A549 (cell line): ENCODE measurements at regions not wholly inside any gene's neighbourhood (a gene's known extent, or its start where the extent isn't known, plus 50 kb on each side); places are given as distances from the start of the nearest gene placed in this dataset.

ENCODE experiments used
- ATAC-seq, 2 experiments: fragments of 200-7000 bp in 1 of 2; fragments of >200 bp in 1 of 2; cut with Nextera tagmentation in 1 of 2; cut with Tn5 transposase in 1 of 2; 3 replicates each; pipeline versions ENCODE4 v1.8.0 to v1.9.1; 2018 to 2020; ENCODE audit warnings: mild to moderate bottlenecking in 1 of 2, moderate library complexity in 1 of 2
- CTCF ChIA-PET: fragments of 300-600 bp; sonication (Branson Sonifier 250); formaldehyde crosslinking; extraction: SDS; loops from one replicate; lab custom pipeline; 2021; ENCODE audit warnings: antibody characterized with exemption, inconsistent platforms; lab: Yijun Ruan, JAX
- POLR2A ChIA-PET: fragments of 350-600 bp; formaldehyde crosslinking; extraction: SDS; loops from one replicate; lab custom pipeline; 2021; ENCODE audit warnings: antibody characterized with exemption, inconsistent platforms; lab: Yijun Ruan, JAX
- DNase-seq, 2 experiments: peaks; one replicate each; pipeline versions ENCODE4 v3.0.0 to v3.0.0-alpha.2; 2011 to 2016; ENCODE audit warnings: low read depth in 1 of 2, low spot score in 1 of 2
- FAIRE-seq: peaks from 2 replicates; lab custom pipeline; 2011; peaks lifted over from hg19 to GRCh38; lab: Jason Lieb, UNC
- H3K27ac ChIP-seq, 2 experiments: fragments of >200 bp; sonication (Bioruptor Twin); formaldehyde crosslinking; 3 replicates each; pipeline ENCODE4 v1.5.1; 2016 to 2017
- H3K4me1 ChIP-seq: fragments of >200 bp; sonication (Bioruptor Twin); formaldehyde crosslinking; 3 replicates; pipeline ENCODE4 v1.6.1; 2016
- H3K4me2 ChIP-seq: fragments of >200 bp; sonication (Bioruptor Twin); formaldehyde crosslinking; 3 replicates; pipeline ENCODE4 v1.6.1; 2016
- H3K4me3 ChIP-seq: fragments of >200 bp; sonication (Bioruptor Twin); formaldehyde crosslinking; 3 replicates; pipeline ENCODE4 v1.5.1; 2016
- H3K9me3 ChIP-seq: fragments of >200 bp; sonication (Bioruptor Twin); formaldehyde crosslinking; 3 replicates; pipeline ENCODE4 v1.6.1; 2016
- CBX8 ChIP-seq: fragments of 200-600 bp; sonication (generic); IDR thresholded peaks from 2 replicates; pipeline ENCODE4 v1.6.1; 2016
- CEBPB ChIP-seq, 2 experiments: fragments of >200 bp in 1 of 2; sonication (Bioruptor Twin) in 1 of 2; formaldehyde crosslinking in 1 of 2; IDR thresholded peaks; 2 replicates each; pipeline ENCODE4 v1.6.1; 2012 to 2016
- EHMT2 ChIP-seq: fragments of 200-600 bp; sonication (generic); IDR thresholded peaks from 2 replicates; pipeline ENCODE4 v1.6.1; 2016; ENCODE audit warnings: antibody characterized with exemption, low read depth, mild to moderate bottlenecking, moderate library complexity
- EP300 ChIP-seq, 2 experiments: fragments of >200 bp; sonication (Bioruptor Twin); formaldehyde crosslinking; IDR thresholded peaks; 2 replicates in 1 of 2; 3 replicates in 1 of 2; pipeline ENCODE4 v1.6.1; 2016 to 2017
- ESRRA ChIP-seq: fragments of 150-350 bp; IDR thresholded peaks from 2 replicates; pipeline ENCODE4 v1.6.1; 2014; ENCODE audit warnings: mild to moderate bottlenecking, low read length, borderline replicate concordance
- FOXS1 ChIP-seq: fragments of 250-450 bp; sonication (Bioruptor Pico); IDR thresholded peaks from 2 replicates; pipeline ENCODE4 v1.5.0; 2020; ENCODE audit warnings: mild to moderate bottlenecking, moderate library complexity
- GATA3 ChIP-seq: IDR thresholded peaks from 2 replicates; pipeline ENCODE4 v1.6.1; 2012; ENCODE audit warnings: borderline replicate concordance
- HDAC2 ChIP-seq: fragments of 200-600 bp; sonication (generic); IDR thresholded peaks from 2 replicates; pipeline ENCODE4 v1.6.1; 2016
- HOXB13 ChIP-seq: fragments of 250-450 bp; sonication (Bioruptor Pico); IDR thresholded peaks from 2 replicates; pipeline ENCODE4 v1.5.0; 2020; ENCODE audit warnings: low read depth, mild to moderate bottlenecking, moderate library complexity
- JUN ChIP-seq, 2 experiments: fragments of >200 bp; sonication (Bioruptor Twin); formaldehyde crosslinking; IDR thresholded peaks; 2 replicates in 1 of 2; 3 replicates in 1 of 2; pipeline ENCODE4 v1.6.1; 2016 to 2017
- KDM5A ChIP-seq: fragments of 200-600 bp; sonication (generic); IDR thresholded peaks from 2 replicates; pipeline ENCODE4 v1.6.1; 2016; ENCODE audit warnings: antibody characterized with exemption, mild to moderate bottlenecking
- MAFK ChIP-seq: fragments of 450-650 bp; IDR thresholded peaks from 2 replicates; pipeline ENCODE4 v1.6.1; 2014; ENCODE audit not compliant: partially characterized antibody
- MAZ ChIP-seq: fragments of 150-350 bp; IDR thresholded peaks from 2 replicates; pipeline ENCODE4 v1.6.1; 2014; ENCODE audit warnings: antibody characterized with exemption, low read depth, low read length, borderline replicate concordance
- NFE2L2 ChIP-seq: fragments of 150-350 bp; conservative IDR thresholded peaks from 2 replicates; pipeline ENCODE4 v1.6.1; 2014; ENCODE audit warnings: low read length
- NPAS2 ChIP-seq: fragments of 250-450 bp; sonication (Bioruptor Pico); IDR thresholded peaks from 2 replicates; pipeline ENCODE4 v1.8.0; 2022; ENCODE audit warnings: mild to moderate bottlenecking, moderate library complexity, borderline replicate concordance
- PHF8 ChIP-seq: fragments of 200-600 bp; sonication (generic); IDR thresholded peaks from 2 replicates; pipeline ENCODE4 v1.6.1; 2016; ENCODE audit warnings: low read depth, mild to moderate bottlenecking, antibody characterized with exemption, moderate library complexity, borderline replicate concordance
- POLR2A ChIP-seq: IDR thresholded peaks from 2 replicates; pipeline ENCODE4 v1.6.1; 2012; ENCODE audit warnings: mild to moderate bottlenecking, low read length
- POLR2AphosphoS2 ChIP-seq: conservative IDR thresholded peaks from 2 replicates; pipeline ENCODE4 v1.6.1; 2012; ENCODE audit warnings: low read length, improper control_type of control experiment, inconsistent platforms
- RARB ChIP-seq: fragments of 250-450 bp; sonication (Bioruptor Pico); IDR thresholded peaks from 2 replicates; pipeline ENCODE4 v1.8.0; 2021; ENCODE audit warnings: mild to moderate bottlenecking, moderate library complexity
- SMC3 ChIP-seq: fragments of >200 bp; sonication (Bioruptor Twin); formaldehyde crosslinking; IDR thresholded peaks from 3 replicates; pipeline ENCODE4 v1.6.1; 2018; ENCODE audit warnings: inconsistent platforms
- SREBF2 ChIP-seq: fragments of 450-650 bp; IDR thresholded peaks from 2 replicates; pipeline ENCODE4 v1.6.1; 2014; ENCODE audit warnings: mild to moderate bottlenecking, moderate library complexity
- ZC3H11A ChIP-seq: fragments of 450-650 bp; IDR thresholded peaks from 2 replicates; pipeline ENCODE4 v1.6.1; 2014; ENCODE audit warnings: antibody characterized with exemption, mild to moderate bottlenecking
- ZFP36 ChIP-seq: fragments of 450-650 bp; IDR thresholded peaks from 2 replicates; pipeline ENCODE4 v1.6.1; 2014; ENCODE audit warnings: borderline replicate concordance; ENCODE audit not compliant: partially characterized antibody
- ZNF302 ChIP-seq: fragments of 250-450 bp; sonication (Bioruptor Pico); IDR thresholded peaks from 2 replicates; pipeline ENCODE4 v1.9.0; 2021; ENCODE audit warnings: inconsistent platforms, mild to moderate bottlenecking, moderate library complexity
- ZSCAN20 ChIP-seq: fragments of 250-450 bp; sonication (Bioruptor Pico); IDR thresholded peaks from 2 replicates; pipeline ENCODE4 v1.8.0; 2022; ENCODE audit warnings: mild to moderate bottlenecking, moderate library complexity
- WGBS: methylation state at CpG from one replicate; pipeline ENCODE4 v1.1.6; 2017; ENCODE audit errors: missing lambda C conversion rate; 5-methylcytosine and 5-hydroxymethylcytosine counted together
- TF ChIP-seq, protein P1 (sequence below): fragments of 150-350 bp; IDR thresholded peaks from 2 replicates; pipeline ENCODE4 v1.6.1; 2014; ENCODE audit warnings: low read depth, mild to moderate bottlenecking, low read length
- TF ChIP-seq, protein P2 (sequence below): fragments of >200 bp; sonication (Bioruptor Twin); formaldehyde crosslinking; IDR thresholded peaks from 3 replicates; pipeline ENCODE4 v1.5.1; 2016
- TF ChIP-seq, protein P3 (sequence below): fragments of 200-600 bp; sonication (generic); IDR thresholded peaks from 2 replicates; pipeline ENCODE4 v1.6.1; 2016; ENCODE audit warnings: antibody characterized with exemption, mild to moderate bottlenecking, moderate library complexity
- TF ChIP-seq, protein P4 (sequence below): IDR thresholded peaks from 2 replicates; pipeline ENCODE4 v1.6.1; 2012

DNA sequence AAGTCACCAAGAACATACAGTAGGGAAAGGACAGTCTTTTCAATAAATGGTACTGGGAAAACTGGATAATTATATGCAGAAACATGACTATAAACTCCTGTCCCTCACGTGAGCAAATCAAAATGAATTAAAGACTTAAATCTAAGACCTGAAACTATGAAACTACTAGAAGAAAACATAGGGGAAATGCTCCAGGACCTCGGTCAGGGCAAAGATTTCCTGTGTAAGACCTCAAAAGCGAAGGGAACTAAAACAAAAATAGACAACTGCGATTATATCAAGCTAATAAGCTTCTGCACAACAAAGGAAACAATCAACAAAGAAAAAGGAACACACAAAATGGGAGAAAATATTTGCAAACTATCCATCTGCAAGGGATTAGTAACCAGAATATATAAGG is 62.7 kb downstream of the CRYGS start:
- Histone ChIP-seq H3K4me1 (no peaks in the 10 kb centered on the region), H3K9me3 (no peaks in the 10 kb centered on the region), H3K27ac (no peak overlapping the region), H3K4me3 (no peak overlapping the region), H3K4me2 (no peak overlapping the region)
- ATAC-seq (no peak), FAIRE-seq (no peak), DNase-seq (no peak)
- WGBS, result 48% methylated on average over 4 of the region's 4 CpGs
- ChIA-PET CTCF (interaction anchor here (0.7 kb wide), 1 partner anchor 324 kb away, joined by 3 read pairs; no protein-coding TSS in a partner anchor), POLR2A (no interaction called here)
- no peak for TF ChIP-seq NPAS2 (CRISPR knock-in tag)
- no peak for TF ChIP-seq ESRRA
- TF ChIP-seq EHMT2, result no peak
- TF ChIP-seq ZFP36, result no peak
- no peak for TF ChIP-seq EP300 (IDR thresholded peaks at IDR 0.05)
- TF ChIP-seq MAFK, result no peak
- no peak for TF ChIP-seq ZC3H11A
- TF ChIP-seq NFE2L2, result no peak
- no peak for TF ChIP-seq HOXB13 (CRISPR knock-in tag)
- TF ChIP-seq, protein P1, sequence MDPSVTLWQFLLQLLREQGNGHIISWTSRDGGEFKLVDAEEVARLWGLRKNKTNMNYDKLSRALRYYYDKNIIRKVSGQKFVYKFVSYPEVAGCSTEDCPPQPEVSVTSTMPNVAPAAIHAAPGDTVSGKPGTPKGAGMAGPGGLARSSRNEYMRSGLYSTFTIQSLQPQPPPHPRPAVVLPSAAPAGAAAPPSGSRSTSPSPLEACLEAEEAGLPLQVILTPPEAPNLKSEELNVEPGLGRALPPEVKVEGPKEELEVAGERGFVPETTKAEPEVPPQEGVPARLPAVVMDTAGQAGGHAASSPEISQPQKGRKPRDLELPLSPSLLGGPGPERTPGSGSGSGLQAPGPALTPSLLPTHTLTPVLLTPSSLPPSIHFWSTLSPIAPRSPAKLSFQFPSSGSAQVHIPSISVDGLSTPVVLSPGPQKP, result no peak
- no peak for TF ChIP-seq ZSCAN20 (CRISPR knock-in tag)
- no peak for TF ChIP-seq JUN (IDR thresholded peaks at IDR 0.05)
- TF ChIP-seq SREBF2, result no peak
- TF ChIP-seq GATA3, result no peak
- TF ChIP-seq KDM5A, result no peak
- no peak for TF ChIP-seq POLR2AphosphoS2
- TF ChIP-seq, protein P2, sequence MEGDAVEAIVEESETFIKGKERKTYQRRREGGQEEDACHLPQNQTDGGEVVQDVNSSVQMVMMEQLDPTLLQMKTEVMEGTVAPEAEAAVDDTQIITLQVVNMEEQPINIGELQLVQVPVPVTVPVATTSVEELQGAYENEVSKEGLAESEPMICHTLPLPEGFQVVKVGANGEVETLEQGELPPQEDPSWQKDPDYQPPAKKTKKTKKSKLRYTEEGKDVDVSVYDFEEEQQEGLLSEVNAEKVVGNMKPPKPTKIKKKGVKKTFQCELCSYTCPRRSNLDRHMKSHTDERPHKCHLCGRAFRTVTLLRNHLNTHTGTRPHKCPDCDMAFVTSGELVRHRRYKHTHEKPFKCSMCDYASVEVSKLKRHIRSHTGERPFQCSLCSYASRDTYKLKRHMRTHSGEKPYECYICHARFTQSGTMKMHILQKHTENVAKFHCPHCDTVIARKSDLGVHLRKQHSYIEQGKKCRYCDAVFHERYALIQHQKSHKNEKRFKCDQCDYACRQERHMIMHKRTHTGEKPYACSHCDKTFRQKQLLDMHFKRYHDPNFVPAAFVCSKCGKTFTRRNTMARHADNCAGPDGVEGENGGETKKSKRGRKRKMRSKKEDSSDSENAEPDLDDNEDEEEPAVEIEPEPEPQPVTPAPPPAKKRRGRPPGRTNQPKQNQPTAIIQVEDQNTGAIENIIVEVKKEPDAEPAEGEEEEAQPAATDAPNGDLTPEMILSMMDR, result no peak
- no peak for TF ChIP-seq CBX8
- TF ChIP-seq MAZ, result no peak

DNA sequence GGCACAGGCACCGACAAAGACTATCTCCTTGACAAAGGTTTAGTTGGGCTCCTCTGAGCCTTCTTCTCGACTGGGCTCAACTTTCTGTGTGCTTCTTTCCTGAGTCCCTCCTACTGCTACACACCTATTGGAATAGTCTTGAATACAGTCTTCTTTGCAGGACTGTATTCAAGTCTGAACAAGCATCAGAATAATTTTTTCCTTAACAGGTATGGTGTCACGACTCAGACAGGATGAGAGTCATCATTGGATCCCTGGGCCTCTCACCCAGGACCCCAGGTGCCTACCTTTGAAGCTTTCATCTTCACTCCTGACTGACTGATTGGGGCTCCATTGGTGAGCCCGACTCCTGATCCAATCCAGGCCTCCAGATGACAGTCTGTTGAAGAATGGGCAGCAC is 66.3 kb downstream of the CRYGS start:
- FAIRE-seq (no peak), DNase-seq (no peak), ATAC-seq (no peak)
- Histone ChIP-seq H3K4me2 (no peak overlapping the region), H3K9me3 (no peaks in the 10 kb centered on the region), H3K4me1 (no peaks in the 10 kb centered on the region), H3K27ac (no peak overlapping the region), H3K4me3 (no peak overlapping the region)
- ChIA-PET POLR2A (no interaction called here), CTCF (no interaction called here)
- 50% methylated on average over 3 of the region's 4 CpGs for WGBS
- no peak for TF ChIP-seq CEBPB (IDR thresholded peaks at IDR 0.05)
- no peak for TF ChIP-seq FOXS1 (CRISPR knock-in tag)
- TF ChIP-seq, protein P3, sequence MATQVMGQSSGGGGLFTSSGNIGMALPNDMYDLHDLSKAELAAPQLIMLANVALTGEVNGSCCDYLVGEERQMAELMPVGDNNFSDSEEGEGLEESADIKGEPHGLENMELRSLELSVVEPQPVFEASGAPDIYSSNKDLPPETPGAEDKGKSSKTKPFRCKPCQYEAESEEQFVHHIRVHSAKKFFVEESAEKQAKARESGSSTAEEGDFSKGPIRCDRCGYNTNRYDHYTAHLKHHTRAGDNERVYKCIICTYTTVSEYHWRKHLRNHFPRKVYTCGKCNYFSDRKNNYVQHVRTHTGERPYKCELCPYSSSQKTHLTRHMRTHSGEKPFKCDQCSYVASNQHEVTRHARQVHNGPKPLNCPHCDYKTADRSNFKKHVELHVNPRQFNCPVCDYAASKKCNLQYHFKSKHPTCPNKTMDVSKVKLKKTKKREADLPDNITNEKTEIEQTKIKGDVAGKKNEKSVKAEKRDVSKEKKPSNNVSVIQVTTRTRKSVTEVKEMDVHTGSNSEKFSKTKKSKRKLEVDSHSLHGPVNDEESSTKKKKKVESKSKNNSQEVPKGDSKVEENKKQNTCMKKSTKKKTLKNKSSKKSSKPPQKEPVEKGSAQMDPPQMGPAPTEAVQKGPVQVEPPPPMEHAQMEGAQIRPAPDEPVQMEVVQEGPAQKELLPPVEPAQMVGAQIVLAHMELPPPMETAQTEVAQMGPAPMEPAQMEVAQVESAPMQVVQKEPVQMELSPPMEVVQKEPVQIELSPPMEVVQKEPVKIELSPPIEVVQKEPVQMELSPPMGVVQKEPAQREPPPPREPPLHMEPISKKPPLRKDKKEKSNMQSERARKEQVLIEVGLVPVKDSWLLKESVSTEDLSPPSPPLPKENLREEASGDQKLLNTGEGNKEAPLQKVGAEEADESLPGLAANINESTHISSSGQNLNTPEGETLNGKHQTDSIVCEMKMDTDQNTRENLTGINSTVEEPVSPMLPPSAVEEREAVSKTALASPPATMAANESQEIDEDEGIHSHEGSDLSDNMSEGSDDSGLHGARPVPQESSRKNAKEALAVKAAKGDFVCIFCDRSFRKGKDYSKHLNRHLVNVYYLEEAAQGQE, result no peak
- TF ChIP-seq MAFK, result no peak
- TF ChIP-seq, protein P4, sequence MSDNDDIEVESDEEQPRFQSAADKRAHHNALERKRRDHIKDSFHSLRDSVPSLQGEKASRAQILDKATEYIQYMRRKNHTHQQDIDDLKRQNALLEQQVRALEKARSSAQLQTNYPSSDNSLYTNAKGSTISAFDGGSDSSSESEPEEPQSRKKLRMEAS, result no peak
- no peak for TF ChIP-seq SMC3
- TF ChIP-seq POLR2A, result no peak
- TF ChIP-seq PHF8, result no peak
- TF ChIP-seq JUN (IDR thresholded peaks at IDR 0.05), result no peak
- no peak for TF ChIP-seq KDM5A
- no peak for TF ChIP-seq HDAC2
- no peak for TF ChIP-seq RARB
- TF ChIP-seq, protein P1, result no peak
- TF ChIP-seq, protein P2, result no peak
- TF ChIP-seq ZNF302, result no peak
